Natural killer cell (primary cell): ENCODE measurements at regions not wholly inside any gene's neighbourhood (a gene's known extent, or its start where the extent isn't known, plus 50 kb on each side); places are given as distances from the start of the nearest gene placed in this dataset.

ENCODE experiments used
- ATAC-seq, 3 donors: fragments of 150-1000 bp in 2 of 3; fragments of 200-7000 bp in 1 of 3; cut with Tn5 transposase; 1 replicate in 1 of 3; 2 replicates in 2 of 3; pipeline ENCODE4 v1.10.0; 2021; ENCODE audit warnings: mild to moderate bottlenecking in 2 of 3, moderate library complexity in 2 of 3
- DNase-seq, 2 donors: peaks; one replicate each; pipeline versions ENCODE4 v3.0.0 to v3.0.0-alpha.2; 2013 to 2021; ENCODE audit warnings: mixed read lengths in 1 of 2
- H3K27ac ChIP-seq: one replicate; pipeline ENCODE4 v1.5.1; 2013; ENCODE audit warnings: mild to moderate bottlenecking, low read length
- H3K27me3 ChIP-seq: one replicate; pipeline ENCODE4 v1.6.1; 2013; ENCODE audit warnings: low read length; ENCODE audit not compliant: control insufficient read depth, insufficient read depth
- H3K36me3 ChIP-seq: one replicate; pipeline ENCODE4 v1.6.1; 2013; ENCODE audit warnings: low read length; ENCODE audit not compliant: control insufficient read depth, insufficient read depth
- H3K4me1 ChIP-seq: one replicate; pipeline ENCODE4 v1.6.1; 2013; ENCODE audit warnings: low read length; ENCODE audit not compliant: control insufficient read depth, insufficient read depth
- H3K4me3 ChIP-seq: one replicate; pipeline ENCODE4 v1.5.1; 2013; ENCODE audit warnings: low read length
- H3K9me3 ChIP-seq: one replicate; pipeline ENCODE4 v1.6.1; 2013; ENCODE audit warnings: low read length; ENCODE audit not compliant: control insufficient read depth, insufficient read depth
- H3K27ac Mint-ChIP-seq, 2 donors: one replicate each; pipeline ENCODE4 v1.8.0; 2022; ENCODE audit warnings: mild to moderate bottlenecking in 2 of 2, mixed read lengths in 2 of 2, moderate library complexity in 1 of 2
- H3K27me3 Mint-ChIP-seq, 2 donors: one replicate each; pipeline ENCODE4 v1.8.0; 2022; ENCODE audit warnings: low read depth in 2 of 2, mixed read lengths in 2 of 2
- H3K36me3 Mint-ChIP-seq: one replicate; pipeline ENCODE4 v1.8.0; 2022; ENCODE audit warnings: mixed read lengths
- H3K4me1 Mint-ChIP-seq, 2 donors: one replicate each; pipeline ENCODE4 v1.8.0; 2022; ENCODE audit warnings: mixed read lengths in 2 of 2
- H3K4me3 Mint-ChIP-seq: one replicate; pipeline ENCODE4 v1.8.0; 2022; ENCODE audit warnings: mild to moderate bottlenecking, moderate library complexity, mixed read lengths
- H3K9me3 Mint-ChIP-seq, 2 donors: one replicate each; pipeline ENCODE4 v1.8.0; 2022; ENCODE audit warnings: mixed read lengths in 2 of 2
- CTCF ChIP-seq: fragments of 200-600 bp; IDR thresholded peaks from one replicate; pipeline ENCODE4 v1.8.0; 2022; ENCODE audit warnings: antibody characterized with exemption
- WGBS: methylation state at CpG from one replicate; pipeline ENCODE4 v1.1.7; 2013; ENCODE audit warnings: missing lambda C conversion rate; ENCODE audit not compliant: insufficient coverage; 5-methylcytosine and 5-hydroxymethylcytosine counted together
- intact Hi-C: fragments of 100-400 bp; cut with micrococcal nuclease; formaldehyde crosslinking; loops from one replicate; pipeline ENCODE4 v1.14.2; 2022

- DNase-seq (no peak), ATAC-seq (no peak)
- no peaks in the 10 kb centered on the region for H3K9me3 ChIP-seq
- no peak overlapping the region for H3K27ac Mint-ChIP-seq
- H3K4me1 ChIP-seq, result peaks cover 20% of the 10 kb centered on the region
- intact Hi-C loops, result no loop called here
- H3K36me3 Mint-ChIP-seq, result no peaks in the 10 kb centered on the region
- H3K4me3 ChIP-seq, result no peak overlapping the region
- H3K27ac ChIP-seq, result no peak overlapping the region
- no peaks in the 10 kb centered on the region for H3K36me3 ChIP-seq
- H3K27me3 Mint-ChIP-seq, result peaks cover 11 to 28% of the 10 kb centered on the region in 2 donors
- WGBS, result 74% methylated on average over 15 of the region's 17 CpGs
- H3K4me1 Mint-ChIP-seq, result peaks cover 12% of the 10 kb centered on the region in 2 donors
- H3K4me3 Mint-ChIP-seq, result no peak overlapping the region
- H3K27me3 ChIP-seq, result no peaks in the 10 kb centered on the region
- H3K9me3 Mint-ChIP-seq, result no peaks in the 10 kb centered on the region
- no peak for TF ChIP-seq CTCF
Observed at GRCh38 chr3:13193320-13194284, 120.4 kb upstream of the IQSEC1 start.

- Histone ChIP-seq H3K4me1 (peaks cover 22% of the 10 kb centered on the region), H3K27ac (no peak overlapping the region), H3K9me3 (peaks cover 2% of the 10 kb centered on the region), H3K27me3 (no peaks in the 10 kb centered on the region), H3K4me3 (no peak overlapping the region), H3K36me3 (no peaks in the 10 kb centered on the region)
- TF ChIP-seq CTCF, result no peak
- ATAC-seq, result no peak
- Mint-ChIP-seq H3K4me1 (peaks cover 12 to 18% of the 10 kb centered on the region in 2 donors), H3K9me3 (no peaks in the 10 kb centered on the region), H3K27ac (no peak overlapping the region), H3K27me3 (peaks cover 12 to 28% of the 10 kb centered on the region in 2 donors), H3K4me3 (no peak overlapping the region), H3K36me3 (no peaks in the 10 kb centered on the region)
- 83% methylated on average over 16 of the region's 16 CpGs for WGBS
- intact Hi-C loops, result no loop called here
- no peak for DNase-seq
Observed at GRCh38 chr3:13192471-13193213, 119.4 kb upstream of the IQSEC1 start.

- no peak for TF ChIP-seq CTCF
- Histone ChIP-seq H3K9me3 (peaks cover 5% of the 10 kb centered on the region), H3K36me3 (no peaks in the 10 kb centered on the region), H3K27me3 (no peaks in the 10 kb centered on the region), H3K27ac (no peak overlapping the region), H3K4me3 (no peak overlapping the region), H3K4me1 (peaks cover 20% of the 10 kb centered on the region)
- Mint-ChIP-seq H3K27ac (no peak overlapping the region), H3K27me3 (peaks cover 12 to 25% of the 10 kb centered on the region in 2 donors), H3K9me3 (no peaks in the 10 kb centered on the region), H3K36me3 (no peaks in the 10 kb centered on the region), H3K4me3 (no peak overlapping the region), H3K4me1 (peaks cover 12 to 18% of the 10 kb centered on the region in 2 donors)
- no peak for DNase-seq
- 87% methylated on average over 12 of the region's 12 CpGs for WGBS
- ATAC-seq, result no peak
- intact Hi-C loops, result no loop called here
Observed at GRCh38 chr3:13191016-13191415, 117.8 kb upstream of the IQSEC1 start.
